Hematopoietic multipotent progenitor cell (in vitro differentiated cells): ENCODE measurements at regions not wholly inside any gene's neighbourhood (a gene's known extent, or its start where the extent isn't known, plus 50 kb on each side); places are given as distances from the start of the nearest gene placed in this dataset.
"Not testable (repeated sequence)": the region's sequence is repeated elsewhere in the genome, so short reads cannot be mapped to it uniquely, and the experiment has no call there.

Source experiments
- DNase-seq, 3 donors: peaks; one replicate each; pipeline ENCODE4 v3.0.0-alpha.2; 2011 to 2015; ENCODE audit warnings: low read depth in 2 of 3, low spot score in 2 of 3

DNA sequence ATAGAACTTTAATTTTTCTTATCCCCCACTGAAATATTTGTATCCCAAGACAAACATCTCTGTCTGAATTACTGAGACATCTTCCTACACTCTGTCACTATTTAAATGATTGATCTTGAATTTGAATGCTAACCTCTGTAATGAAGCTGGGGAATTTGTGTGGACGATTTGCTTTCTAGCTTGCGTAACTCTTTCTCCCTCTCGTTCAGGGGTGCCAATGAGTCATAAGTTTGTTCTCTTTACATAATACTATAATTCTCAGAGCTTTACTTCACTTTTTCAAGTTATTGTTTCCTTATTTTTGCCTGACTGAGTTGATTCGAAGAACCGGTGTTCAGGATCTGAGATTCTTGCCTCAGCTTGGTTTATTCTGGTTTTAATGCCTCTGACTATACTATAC is 783.3 kb upstream of the CADM2 start:
- DNase-seq: no peak

DNA sequence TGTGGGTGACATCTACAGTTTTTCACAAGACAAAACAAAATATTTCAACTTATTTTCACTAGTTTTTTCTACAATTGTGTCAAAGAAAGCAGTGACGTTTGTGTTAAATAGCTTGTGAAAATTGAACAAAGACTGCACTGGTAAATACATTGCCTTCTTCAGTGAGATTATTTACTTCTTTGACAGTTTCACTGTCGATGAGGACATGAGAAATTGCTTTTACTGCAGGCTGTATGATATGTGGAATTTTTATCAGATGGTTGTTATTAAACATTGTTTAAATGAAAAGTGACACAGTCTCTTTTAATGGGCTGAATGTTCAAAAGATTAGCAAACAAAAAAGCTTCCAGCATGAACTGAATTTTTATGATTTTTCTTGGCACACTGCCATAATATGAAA is 773.9 kb upstream of the CADM2 start:
- no peak for DNase-seq

DNA sequence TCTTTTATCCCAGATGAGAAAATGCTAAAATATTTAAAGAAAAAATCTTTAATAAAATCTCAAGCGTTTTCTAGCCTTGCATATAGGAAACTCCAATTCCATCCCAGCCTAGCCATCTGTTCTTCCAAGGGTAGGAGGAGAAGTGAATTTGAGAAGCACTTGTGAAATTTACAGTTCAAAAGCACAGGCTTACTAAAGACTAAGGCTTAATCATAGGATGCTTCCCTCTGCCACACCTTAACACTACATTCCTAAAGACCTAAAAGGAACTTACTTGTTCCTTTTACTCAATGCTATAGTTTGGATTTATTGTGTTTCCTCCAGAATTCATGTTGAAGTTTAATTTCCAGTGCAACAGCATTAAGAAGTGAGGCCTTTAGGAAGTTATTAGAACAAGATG is 764.8 kb upstream of the CADM2 start:
- DNase-seq: no peak

DNA sequence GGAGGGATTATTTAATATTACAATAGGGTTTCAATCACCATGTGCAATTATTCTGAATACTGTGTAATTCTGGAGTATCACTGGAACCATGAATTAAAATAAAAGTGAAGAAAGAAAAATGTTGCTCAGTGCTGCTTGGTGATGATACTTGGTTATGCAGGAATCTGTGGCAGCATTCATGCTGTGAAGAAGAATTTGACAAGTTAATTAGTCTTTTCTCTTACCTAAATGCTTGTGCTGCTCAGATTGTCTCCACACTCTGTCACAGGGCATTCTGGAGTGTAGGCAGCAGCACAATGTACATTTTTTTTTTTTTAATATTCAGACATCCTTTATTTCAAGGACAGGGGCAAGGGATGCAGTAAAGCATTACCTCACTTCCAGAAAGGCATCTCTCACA is 749.3 kb upstream of the CADM2 start:
- DNase-seq: no peak

DNA sequence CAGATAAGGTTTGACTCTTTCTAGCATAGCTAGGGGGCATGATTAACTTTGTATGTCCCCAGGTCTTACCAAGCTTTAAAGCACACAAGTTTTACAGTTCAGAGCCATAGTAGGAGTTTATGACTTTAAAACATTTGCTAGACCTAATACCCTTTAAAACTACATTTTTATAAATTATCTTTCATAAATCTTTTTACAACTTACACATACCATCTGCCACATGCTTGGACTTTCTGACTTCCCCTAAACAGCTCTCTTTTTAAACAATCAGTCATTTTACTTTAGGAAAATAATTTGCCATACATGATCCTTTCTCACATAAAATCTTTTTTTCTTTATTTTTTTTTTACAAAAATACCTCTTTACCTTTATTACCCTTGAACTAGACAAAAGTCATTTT is 735.3 kb upstream of the CADM2 start:
- DNase-seq: no peak

DNA sequence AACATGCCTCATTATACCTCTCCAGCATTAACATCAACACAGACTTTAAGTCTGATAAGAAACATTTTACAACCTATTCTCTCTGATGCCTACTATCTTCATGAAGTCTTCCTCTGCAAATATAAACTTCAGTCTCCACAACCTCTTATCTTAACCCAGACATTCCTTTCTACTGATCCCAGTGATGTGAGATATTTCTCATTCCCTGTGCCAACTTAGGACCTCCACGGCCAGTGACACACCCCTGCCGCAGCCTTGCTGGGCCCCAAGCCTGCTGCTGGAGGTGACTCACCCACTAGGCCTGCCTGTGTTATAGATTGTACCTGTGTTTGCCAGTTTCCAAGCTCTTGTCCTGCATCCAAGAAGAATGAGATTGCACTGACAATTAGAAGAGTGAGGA is 734.5 kb upstream of the CADM2 start:
- DNase-seq: no peak

DNA sequence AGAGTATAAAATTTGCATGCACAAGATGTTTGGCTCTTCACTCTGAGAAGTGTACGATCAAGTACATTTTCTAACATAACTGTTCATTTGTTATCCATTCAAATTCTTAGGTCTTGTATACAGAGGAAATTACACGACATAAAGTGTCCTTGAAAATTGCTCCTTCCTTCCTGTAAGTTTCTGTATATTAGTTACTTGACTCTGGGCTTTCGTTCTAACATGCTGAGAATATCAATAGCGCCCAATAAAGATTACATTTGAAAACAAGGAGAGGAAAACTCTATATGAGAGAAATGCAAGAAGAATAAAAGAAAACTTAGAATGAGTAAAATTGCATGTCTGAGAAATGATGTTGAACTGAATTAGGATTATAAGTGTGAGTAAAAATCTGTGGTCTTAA is 722.5 kb upstream of the CADM2 start:
- DNase-seq: no peak

DNA sequence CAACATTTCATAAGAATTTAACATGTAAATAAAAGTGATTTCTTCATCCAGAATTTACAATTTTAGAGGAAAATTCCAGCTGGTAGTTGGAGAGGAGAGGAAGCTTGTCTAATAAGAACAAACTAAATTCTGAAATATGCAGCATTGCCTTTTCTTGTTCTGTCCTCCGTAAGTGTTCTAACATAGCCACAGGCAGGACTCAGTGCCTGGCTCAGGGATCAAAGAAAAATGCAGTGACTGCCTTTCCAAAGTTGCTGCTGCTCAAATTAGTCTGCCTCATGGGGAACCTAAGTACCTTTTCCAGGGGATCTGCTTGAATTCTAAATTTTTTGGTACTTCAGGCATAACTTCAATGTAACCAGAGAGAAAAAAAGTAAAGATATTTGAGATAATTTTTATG is 713.0 kb upstream of the CADM2 start:
- DNase-seq: no peak

DNA sequence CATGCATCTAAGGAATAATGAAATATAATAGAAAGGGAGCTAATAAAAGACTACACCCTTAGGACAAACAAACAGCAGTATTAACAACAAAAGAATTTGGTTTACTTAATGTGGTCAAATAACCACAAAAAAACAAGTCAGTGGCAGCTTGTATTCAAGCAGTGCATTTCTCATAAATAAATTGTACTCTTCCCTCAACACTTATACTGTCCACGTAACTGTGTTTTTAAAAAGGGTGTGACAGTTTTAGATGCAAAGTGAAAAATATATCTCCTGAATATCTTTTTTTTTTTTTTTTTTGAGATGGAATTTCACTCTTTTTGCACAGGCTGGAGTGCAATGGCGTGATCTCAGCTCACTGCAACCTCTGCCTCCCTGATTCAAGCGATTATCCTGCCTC is 698.2 kb upstream of the CADM2 start:
- DNase-seq: no peak

DNA sequence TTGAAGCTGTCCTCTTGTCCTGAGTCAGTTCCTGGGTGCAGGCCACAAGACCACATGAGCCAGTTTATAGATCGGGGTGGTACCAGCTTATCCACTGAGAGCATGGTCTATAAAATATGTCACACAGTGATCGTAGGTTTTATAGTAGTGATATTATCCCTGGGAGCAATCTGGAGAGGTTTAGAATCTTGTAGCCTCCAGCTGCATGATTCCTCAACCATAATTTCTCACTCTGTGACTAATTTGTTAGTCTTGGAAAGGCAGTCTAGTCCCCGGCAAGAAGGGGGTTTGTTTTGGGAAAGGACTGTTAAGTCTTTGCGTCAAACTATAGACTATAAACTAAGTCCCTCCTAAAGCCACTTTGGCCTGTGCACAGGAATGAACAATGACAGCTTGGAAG is 693.0 kb upstream of the CADM2 start:
- no peak for DNase-seq

DNA sequence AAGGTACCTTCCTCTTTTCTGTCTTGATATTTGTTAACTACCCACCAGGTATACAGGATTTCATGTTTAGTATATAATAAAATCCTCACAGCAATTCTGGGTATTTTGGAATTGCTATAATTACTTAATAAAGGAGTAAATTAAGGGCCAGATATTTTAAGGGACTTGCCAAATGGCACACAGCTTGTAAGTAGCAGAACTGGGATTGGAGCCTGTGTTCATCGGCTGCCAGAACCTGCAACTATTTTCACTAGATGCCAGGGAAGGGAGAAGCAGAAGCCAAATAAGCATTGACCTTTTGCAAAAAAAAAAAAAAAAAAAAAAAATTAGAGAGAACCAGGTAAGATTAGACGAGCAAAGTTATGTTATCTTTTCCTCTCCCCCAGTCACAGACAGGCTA is 683.3 kb upstream of the CADM2 start:
- DNase-seq: no peak

DNA sequence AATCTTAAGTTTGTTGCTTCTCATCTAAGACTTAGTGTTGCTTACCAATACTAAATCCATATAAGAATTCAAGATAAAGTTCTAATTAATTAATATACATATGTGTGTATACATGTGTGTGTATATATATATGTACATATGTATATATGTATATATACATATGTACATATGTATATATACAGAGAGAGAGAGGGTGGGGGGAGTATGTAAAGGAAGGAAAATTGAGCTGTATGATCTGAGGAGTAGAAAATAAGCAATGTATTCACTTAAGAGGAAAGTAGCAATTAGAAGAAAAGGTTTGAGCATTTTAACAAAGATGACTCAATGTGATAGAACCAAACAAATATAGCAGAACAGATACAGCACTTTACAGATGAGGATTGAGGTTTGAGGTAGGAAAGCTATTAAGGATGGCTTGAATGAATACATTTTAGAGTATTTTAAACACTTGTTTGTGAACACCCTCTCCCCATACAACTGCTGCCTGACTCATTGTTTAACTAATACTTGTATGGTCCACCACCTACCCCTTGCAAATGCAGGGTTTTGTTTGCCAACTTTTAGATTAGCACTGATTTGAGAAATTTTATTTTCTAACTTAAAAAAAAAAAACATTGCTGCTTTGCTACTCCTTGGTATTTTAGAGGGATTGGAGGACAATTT is 681.1 kb upstream of the CADM2 start:
- no peak for DNase-seq

DNA sequence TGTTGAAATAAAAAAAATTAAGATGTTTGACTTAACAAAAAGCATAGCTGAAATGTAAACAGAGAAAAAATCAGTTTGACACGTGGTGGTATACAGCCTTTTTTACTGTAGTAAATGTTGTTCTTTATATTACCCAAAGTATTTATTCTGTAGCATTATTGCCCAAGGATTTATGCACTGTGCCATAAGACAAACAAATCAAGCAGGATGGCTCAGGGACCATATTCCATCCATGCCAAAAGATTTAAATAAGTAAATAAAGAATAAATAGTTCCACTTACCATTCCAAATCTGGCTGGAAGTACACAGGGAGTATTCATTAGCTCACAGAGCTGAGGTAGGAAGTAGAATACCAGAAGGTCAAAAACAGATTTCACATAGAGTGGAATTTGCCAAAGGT is 666.7 kb upstream of the CADM2 start:
- no peak for DNase-seq

DNA sequence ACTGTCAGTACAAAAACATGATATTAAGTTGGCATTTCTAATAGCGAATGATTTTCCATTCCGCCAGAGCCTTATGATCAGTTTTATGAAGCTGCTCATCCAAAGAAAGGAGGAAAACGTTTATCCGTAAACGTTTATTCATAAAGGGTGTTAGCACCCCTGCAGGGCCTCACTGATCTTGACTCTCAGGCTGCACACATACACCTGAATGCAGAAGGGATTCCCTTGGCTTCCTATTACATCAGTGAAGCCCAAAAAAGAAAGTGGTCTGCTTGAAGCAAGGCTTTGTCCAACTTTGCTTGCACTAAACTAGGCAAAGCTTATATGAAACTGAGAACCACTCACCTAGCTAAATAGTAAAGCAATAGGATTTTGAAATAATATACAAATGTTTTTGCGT is 659.5 kb upstream of the CADM2 start:
- no peak for DNase-seq

DNA sequence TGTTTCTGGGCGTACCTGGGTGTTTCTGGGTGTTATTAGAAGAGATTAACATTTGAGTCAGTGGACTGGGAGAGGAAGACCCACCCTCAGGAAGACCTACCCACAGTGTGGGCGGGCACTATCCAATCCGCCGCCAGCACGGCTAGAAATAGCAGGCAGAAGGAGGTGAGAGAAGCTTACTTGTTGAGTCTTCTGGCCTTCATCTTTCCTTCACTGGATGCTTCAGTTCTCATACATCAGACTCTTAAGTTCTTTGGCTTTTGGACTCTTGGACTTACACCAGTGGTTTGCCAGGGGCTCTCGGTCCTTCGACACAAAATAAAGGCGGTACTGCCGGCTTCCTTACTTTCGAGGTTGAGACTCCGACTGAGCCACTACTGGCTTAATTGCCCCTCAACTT is 654.6 kb upstream of the CADM2 start:
- no peak for DNase-seq

DNA sequence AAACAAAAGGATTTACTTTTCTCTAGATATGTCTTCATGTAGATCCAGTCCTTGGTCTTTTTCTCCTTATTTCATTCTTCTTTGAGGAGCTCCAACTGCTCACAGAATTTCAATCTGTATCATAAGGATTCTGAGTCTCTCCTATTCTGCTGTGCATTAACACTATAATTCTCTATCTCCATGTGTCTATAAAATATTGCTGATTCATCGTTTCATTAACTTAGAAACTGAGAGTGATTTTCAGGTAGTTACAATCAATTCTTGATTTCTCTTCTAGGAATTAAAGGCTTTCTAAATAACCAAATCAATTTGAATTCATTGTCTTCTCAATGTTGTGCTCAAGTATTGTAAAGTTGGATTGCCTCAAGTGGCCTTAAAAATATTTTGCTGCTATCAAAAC is 651.5 kb upstream of the CADM2 start:
- no peak for DNase-seq

DNA sequence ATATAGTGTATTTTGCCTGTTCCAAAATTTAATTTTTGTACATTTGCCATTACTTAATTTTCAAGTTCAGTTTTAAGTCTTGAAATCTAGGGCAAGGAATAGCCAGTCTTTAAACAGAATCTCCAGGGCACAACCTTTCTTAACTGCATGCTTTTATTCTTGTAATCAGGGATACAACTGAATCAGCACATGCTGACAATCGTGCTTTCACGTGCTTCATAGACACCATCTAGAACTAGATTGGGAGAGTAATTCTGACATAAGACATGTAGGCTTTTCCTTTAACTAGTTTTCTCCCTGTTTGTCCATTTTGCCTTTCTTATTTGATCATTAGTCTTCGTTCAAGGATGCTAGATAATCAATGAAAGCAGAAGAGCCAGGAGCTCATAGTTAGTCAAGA is 650.4 kb upstream of the CADM2 start:
- DNase-seq: no peak

DNA sequence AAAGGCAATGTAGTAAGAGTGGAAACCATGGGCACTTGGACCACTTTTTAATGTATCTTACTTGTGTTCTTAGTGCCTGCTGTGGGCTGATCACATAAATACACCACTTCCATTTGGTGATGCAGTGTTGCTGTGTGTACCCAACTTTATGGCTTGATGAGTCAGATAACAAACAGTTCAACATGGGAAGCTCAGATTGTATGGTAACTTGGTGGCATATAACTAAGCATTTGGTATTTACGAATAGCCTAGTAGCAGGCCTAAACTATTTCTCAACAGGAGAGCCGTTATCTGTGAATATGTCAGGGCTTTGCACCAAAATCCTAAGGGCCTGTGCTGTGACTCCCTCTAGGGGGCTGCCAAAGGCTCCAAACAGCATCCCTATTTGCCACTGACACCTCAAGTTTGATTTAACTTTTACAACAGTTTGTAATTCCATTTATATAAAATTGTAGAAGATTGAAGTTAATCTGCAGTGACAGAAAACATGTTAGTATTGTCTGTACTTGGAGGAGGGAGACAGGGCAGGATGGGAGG is 640.4 kb upstream of the CADM2 start:
- no peak for DNase-seq

DNA sequence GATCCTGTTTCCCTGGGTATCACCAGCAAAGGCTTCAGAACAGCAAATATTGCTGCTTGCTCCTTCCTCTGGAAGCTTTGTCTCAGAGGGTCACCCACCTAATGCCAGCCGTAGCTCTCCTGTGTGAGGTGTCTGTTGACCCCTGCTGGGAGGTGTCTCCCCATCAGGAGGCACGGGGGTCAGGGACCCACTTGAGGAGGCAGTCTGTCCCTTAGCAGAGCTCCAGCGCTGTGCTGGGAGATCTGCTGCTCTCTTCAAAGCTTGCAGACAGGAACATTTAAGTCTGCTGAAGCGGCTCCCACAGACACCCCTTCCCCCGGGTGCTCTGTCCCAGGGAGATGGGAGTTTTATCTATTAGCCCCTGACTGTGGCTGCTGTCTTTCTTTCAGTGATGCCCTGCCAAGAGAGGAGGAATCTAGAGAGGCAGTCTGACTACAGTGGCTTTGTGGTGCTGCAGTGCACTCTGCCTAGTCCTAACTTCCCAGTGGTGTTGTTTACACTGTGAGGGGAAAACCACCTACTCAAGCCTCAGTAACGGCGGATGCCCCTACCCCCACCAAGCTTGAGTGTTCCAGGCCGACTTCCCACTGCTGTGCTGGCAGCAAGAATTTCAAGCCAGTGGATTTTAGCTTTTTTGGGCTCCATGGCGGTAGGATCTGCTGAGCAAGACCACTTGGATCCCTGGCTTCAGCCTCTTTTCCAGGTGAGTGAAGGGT is 593.1 kb upstream of the CADM2 start:
- not testable (repeated sequence) for DNase-seq
